NCI-H526 (cell line): ENCODE measurements at regions not wholly inside any gene's neighbourhood (a gene's known extent, or its start where the extent isn't known, plus 50 kb on each side); places are given as distances from the start of the nearest gene placed in this dataset.
A peak's percentile ranks its signal among the peaks of the same experiment; 100 is the strongest.
"Not testable (repeated sequence)": the region's sequence is repeated elsewhere in the genome, so short reads cannot be mapped to it uniquely, and the experiment has no call there.

Experiments
- DNase-seq, 2 experiments: peaks; one replicate each; lab custom pipeline; 2025; lab: John Stamatoyannopoulos, UW

- no peak for DNase-seq
Measured at GRCh38 chr5:147081311-147081764, 153.5 kb upstream of the STK32A start.

GRCh38 chr5:147084702-147085101 lies 150.1 kb upstream of the STK32A start:
- no peak for DNase-seq

- no peak for DNase-seq
Measured at GRCh38 chr5:147085409-147085808, 149.4 kb upstream of the STK32A start.

- DNase-seq, result no peak
Measured at GRCh38 chr5:147092044-147092443, 142.8 kb upstream of the STK32A start.

GRCh38 chr5:147093138-147093537 lies 141.7 kb upstream of the STK32A start:
- DNase-seq, result no peak

- DNase-seq, result no peak
Measured at GRCh38 chr5:147095740-147096139, 139.1 kb upstream of the STK32A start.

DNA sequence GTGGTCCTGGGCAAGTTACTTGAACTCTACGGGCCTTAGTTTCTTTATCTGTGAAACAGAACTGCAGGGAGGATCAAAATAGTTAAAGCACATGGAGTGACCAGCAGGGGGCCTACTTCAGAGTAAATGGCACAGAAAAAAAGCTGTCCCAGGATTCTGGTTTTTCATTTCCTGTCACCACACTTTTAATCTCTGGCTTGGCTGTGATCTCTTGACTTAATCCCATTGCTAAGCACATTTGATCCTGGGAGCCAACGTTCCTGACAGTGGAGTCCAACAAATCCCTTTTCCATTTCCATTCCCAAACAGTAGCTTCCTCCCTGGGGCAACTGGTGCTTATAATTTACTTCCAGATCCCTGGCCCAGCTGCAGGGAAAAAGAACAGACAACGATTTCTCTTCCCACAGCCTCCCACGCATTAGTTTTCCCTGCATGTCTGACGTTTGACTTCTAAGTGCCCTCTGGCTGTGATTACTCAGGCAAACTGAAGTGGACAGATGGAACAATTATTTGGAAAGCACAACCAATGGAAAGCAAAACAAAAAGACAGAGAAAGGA lies 136.5 kb upstream of the STK32A start:
- DNase-seq, result peak in 1 of 2 experiments; percentile 24

DNA sequence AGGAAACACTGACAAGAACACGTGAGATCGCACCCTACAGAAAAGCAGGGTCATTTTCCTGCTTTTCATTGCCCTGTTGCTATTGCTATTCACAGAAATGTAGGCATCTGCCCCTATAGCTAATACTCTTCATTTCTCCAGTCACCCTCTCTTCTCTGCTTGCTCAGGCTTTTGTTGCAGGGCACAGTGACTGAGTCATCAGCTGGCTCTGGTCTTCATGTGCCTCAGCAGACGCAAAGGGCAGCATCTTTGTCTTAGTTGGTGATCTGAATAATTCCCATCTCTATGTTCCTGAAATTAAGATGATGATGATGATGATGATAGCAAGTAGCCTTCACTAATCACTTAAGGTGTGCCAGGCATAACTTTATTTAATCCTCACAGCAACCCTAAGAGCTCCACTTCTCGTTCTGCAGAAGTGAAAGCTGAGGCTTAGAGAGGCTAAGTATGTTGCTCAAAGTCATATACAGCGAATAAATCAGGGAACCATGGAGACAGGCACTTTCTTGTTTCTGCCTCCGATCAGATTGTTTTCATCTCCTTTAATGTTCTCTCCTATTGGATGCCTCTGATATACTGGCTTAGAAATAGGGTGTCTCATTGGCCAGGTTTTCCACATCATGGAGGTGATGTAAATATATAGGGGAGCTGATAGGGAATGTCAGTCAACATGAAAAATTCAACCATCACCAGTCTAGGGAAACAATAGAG lies 133.0 kb upstream of the STK32A start:
- no peak for DNase-seq

- DNase-seq, result no peak
Measured at GRCh38 chr5:147112899-147113298, 121.9 kb upstream of the STK32A start.

- no peak for DNase-seq
Measured at GRCh38 chr5:147113967-147114366, 120.9 kb upstream of the STK32A start.

DNA sequence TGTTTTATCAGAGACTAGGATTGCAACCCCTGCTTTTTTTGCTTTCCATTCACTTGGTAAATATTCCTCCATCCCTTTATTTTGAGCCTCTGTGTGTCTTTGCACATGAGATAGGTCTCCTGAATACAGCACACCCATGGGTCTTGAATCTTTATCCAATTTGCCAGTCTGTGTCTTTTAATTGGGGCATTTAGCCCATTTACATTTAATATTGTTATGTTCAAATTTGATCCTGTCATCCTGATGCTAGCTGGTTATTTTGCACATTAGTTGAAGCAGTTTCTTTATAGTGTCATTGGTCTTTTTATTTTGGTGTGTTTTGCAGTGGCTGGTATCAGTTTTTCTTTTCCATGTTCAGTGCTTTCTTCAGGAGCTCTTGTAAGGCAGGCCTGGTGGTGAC lies 95.1 kb upstream of the STK32A start:
- DNase-seq, result not testable (repeated sequence)

- no peak for DNase-seq
Measured at GRCh38 chr5:147140558-147140957, 94.3 kb upstream of the STK32A start.

DNA sequence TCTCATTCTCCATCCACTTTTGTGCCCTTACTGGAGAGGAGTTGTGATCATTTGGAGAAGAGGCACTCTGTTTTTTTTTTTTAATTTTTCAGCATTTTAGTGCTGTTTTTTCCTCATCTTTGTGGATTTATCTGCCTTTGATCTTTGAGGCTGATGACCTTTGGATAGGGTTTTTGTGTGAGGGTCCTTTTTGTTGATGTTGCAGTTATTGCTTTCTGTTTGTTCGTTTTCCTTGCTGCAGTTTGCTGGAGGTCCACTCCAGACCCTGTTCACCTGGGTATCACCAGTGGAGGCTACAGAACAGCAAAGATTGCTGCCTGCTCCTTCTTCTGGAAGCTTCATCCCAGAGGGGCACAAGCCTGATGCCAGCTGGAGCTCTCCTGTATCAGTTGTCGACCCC lies 93.2 kb upstream of the STK32A start:
- not testable (repeated sequence) for DNase-seq

GRCh38 chr5:147143215-147143614 lies 91.6 kb upstream of the STK32A start:
- no peak for DNase-seq

DNA sequence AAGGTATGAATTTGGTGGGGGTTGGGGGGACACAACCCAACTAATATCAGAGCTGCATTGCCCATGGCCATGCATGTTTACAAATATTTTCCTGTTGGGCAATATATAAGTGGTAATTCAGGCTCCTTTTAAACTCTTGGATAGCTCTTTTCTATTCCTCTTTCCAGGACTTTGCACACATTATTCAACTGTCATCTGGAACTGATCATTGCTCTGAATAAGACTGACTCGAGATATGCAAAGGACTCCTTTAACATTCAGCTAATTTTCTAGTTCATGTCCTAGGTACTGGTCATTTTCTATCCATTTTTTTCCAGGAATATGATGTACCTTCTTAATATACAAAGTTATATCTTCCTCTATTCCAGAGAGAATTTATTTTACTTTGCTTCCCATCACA lies 89.5 kb upstream of the STK32A start:
- DNase-seq, result no peak

DNA sequence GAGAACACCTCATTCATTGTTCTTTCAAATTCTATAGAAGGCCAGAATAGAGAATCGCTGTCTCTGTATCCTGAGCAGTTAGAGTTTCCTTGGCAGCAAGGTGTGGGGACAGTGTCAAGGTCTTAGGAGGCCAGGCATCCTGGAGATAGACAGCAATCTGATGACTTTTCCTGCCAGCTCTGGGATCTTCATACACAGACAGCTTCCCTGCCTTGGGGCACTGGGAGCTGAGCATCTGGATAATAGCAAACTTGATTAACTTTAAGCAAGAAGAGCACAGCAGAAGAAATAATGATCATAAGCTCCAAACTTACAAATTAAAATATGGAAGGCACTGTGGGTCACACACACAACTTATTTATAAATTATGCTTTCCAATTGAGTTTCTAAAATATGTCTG lies 86.1 kb upstream of the STK32A start:
- DNase-seq, result no peak

DNA sequence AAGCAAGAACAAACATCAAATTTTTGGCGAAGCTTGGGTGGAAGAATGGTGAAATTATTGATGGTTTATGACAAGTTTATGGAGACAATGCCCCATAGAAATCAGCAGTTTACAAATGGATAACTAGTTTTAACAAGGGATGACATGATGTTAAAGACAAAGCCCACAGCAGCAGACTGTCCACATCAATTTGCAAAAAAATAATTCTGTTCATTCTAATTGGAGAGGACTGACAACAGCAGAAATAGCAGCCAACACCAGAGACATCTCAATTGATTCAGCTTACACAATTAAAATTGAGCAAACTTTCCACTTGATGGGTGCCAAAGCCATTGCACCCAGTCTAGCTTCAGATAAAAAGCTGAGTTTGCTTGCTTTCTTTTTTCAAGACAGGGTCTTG lies 82.7 kb upstream of the STK32A start:
- no peak for DNase-seq

DNA sequence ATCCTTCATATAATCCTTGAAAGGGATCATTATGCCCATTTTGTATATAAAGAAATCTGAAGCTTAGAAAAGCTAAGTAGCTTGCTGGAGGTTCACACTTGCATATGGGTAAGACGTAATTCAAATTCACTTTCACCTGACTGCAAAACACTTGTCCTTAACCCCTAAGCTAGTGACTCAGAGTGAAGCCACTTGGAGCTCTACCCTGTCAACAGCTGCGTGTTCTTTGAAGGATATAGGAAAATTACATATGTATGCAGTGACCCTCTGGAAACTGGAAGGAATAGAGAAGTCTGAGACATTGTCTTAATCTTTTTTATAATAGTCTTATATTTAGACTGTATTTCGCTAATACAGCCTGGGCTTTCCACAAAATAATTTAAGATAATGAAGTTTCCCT lies 80.0 kb upstream of the STK32A start:
- DNase-seq, result no peak

DNA sequence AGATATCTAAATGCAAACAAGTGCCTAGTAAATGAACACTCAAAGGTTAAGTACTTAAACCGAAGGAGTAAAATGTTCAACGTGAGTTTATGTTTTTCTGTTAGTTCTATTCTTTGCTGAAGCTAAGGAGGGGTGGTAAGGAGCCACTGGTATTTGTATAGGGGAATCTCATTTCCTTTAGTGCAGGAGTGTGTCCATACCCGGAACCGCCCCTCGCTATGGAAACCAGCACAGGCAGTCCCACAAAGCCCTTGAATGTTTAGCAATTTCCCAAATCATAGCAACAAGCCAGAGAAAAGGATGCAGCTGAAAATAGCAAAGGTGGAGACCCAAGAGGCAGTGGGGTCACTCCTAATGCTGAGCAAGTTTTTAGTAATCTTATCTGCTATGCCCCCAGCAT lies 78.8 kb upstream of the STK32A start:
- DNase-seq, result no peak

DNA sequence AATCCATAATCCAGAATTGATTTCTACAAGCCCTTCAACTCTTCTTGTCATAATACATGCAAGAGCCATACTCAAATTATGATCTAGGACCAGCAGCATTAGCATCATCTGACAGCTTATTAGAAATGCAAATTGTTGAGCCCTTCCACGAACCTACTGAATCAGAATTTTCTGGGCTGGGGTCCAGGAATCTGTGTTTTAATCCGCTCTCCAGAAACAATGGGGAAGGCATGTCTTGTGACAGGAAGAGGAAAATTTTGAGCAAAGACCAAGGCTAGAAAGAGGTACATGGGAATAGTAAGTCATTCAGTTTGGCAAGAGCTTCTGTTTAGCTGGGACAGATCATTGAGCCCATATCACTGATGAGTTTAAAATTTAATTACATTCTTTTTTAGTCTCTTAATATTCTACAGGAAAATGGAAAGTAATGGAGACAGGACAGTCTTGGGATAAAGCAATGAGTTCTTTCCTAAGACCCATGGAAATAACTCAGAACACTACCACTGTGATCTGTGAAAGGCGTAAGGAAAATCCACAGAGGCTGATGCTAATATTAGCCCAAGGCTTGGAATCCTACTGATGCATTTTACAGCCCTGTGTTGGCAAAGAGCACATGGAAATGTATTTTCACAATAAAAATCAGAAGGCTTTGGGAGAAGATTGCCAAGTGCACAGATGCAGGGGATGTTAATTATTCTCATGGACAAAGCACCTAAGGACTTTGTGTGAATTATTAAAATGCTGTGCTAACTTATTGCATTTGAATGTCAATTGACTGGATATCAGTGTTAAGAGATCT lies 73.7 kb upstream of the STK32A start:
- DNase-seq, result no peak

- no peak for DNase-seq
Measured at GRCh38 chr5:147162740-147163139, 72.1 kb upstream of the STK32A start.

GRCh38 chr5:147167529-147167928 lies 67.3 kb upstream of the STK32A start:
- DNase-seq, result no peak
